ENCODE measurements at regions not wholly inside any gene's neighbourhood (a gene's known extent, or its start where the extent isn't known, plus 50 kb on each side); places are given as distances from the start of the nearest gene placed in this dataset.

DNA sequence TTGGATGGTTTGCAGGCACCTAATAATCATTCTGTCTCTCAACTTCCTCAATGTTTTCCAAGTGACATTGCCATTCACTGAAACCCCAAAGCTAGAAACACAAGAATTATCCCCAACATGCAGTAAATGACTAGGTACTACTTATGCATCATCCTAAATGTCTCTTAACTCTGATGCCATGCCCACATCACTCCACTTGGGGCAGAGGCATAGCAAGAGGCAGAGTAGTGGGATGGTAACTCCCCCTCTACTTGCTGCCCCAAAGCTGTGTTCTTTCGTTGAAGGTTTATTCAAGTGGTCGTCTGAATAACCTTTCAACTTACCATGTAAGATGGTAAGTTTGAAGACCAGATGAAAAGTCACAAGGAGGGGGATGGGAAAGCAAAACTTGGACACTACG lies 77.9 kb upstream of the SOX5 start:
- in situ Hi-C loops (cut with HindIII; ENCODE audit: low sequenced_read_pairs) = no loop called here

DNA sequence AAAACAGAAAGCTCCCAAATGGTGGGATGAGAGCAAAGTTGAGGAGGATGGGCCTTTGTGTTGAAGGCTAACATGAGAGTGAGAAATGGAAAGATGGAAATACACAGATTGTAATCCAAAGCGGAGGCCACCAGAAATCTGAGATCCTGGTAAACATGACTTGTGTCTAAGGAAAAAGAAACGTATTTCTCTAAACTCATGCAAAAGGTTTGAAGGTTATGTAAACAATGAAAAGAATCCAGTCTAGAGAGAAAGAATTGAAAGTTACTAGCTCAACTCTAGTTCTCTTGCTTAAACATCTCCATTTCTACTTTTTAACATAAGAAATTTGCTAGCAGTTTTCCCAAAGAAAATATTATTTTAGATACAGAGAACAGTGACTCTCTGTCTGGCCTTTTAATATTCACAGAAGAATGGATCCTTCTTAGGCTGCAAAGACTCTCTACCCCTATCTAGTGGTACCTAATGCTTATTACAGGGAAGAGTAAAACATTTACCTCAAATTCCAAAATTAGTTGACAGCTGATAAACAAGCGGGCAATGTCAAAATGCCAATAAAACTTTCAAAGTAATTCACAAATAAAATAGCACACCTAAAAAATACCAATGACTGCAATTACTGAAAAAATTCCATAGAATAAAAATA lies 75.8 kb upstream of the SOX5 start:
- in situ Hi-C loops (cut with HindIII; ENCODE audit: low sequenced_read_pairs) = no loop called here

DNA sequence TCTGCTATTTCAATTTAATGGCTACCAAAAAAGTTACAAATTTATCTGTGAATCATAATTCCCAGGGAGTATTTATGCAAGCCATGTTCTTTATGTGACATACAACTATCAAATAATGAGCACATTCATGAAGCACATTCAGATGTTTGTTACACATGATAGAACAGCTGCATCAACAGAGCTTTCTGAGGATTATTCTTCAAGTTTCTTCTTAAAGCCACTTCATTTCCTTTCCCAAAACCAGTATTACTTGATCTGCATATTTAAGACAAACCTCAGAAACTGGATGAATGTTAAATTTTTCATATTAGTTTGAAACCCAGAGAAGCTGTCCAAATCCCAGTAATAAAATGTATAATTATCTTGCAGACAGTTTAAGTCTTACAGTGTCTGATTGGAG lies 73.6 kb upstream of the SOX5 start:
- in situ Hi-C loops (cut with HindIII; ENCODE audit: low sequenced_read_pairs) = no loop called here

DNA sequence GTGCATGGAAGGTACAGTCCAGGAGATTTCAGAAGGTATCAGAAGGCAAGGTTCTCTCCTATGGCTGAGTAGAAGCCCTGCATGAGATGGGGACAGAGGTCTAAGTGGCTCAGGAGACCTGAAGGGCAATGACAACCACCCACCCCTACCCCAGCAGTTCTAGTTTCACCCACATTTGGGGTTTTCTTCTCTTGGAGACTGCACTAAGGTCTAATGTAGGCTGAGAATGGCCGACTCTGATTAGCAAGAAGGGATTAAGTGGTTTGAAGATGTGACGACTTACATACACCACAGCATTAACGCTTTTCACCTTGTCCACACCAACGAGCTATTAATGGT lies 71.7 kb upstream of the SOX5 start:
- in situ Hi-C loops (cut with HindIII; ENCODE audit: low sequenced_read_pairs) = no loop called here

DNA sequence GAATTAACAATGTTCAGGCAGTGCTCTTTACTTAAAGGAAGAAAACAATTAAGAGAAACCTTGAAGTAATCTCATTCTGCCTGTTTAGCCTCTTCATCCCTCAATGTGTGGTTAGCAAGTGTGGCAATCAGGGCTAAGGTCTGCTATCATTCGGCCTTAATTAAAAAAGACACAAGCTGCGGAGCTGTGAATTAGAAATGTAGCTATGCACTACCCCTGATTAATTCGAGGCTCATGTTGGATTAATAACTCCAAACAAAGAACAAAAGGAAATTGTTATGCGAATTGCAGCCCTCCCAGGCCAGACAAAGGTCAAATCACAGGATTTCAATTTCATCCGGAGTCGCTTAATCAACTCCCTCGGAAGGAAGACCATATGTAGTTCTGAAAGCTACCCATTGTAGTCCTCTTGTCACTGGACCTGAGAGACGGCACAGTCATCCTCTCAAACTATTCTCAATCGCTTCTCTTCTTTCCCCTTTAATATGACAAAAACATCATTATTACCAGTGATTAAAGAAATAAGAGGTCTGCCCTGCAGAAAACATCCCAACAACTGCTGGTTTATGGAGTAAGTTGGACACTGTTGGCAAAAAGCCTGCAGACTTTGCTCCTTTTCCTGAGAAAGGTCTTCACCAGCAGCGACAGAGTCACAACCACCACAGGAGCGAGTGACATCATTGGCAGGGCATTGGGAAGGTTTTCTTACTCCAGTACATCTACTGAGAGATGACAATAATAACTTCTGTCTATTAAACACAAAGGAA lies 71.1 kb upstream of the SOX5 start:
- in situ Hi-C loops (cut with HindIII; ENCODE audit: low sequenced_read_pairs) = no loop called here

DNA sequence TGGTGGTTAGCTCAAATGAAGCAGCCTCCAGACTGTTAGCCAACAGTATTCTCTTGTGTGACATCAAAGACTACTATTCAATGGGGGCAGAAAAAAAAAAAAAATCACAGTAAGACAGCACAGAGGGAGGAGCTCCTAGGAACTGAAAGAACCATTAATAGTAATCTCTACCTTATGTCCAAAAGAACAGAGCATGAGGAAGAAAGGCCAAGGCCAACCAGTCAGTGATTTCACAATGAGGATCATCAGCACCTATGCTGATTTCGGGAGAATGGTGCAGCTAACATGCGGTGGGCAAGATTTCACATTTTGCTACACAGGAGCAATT lies 66.3 kb upstream of the SOX5 start:
- in situ Hi-C loops (cut with HindIII; ENCODE audit: low sequenced_read_pairs) = no loop called here

DNA sequence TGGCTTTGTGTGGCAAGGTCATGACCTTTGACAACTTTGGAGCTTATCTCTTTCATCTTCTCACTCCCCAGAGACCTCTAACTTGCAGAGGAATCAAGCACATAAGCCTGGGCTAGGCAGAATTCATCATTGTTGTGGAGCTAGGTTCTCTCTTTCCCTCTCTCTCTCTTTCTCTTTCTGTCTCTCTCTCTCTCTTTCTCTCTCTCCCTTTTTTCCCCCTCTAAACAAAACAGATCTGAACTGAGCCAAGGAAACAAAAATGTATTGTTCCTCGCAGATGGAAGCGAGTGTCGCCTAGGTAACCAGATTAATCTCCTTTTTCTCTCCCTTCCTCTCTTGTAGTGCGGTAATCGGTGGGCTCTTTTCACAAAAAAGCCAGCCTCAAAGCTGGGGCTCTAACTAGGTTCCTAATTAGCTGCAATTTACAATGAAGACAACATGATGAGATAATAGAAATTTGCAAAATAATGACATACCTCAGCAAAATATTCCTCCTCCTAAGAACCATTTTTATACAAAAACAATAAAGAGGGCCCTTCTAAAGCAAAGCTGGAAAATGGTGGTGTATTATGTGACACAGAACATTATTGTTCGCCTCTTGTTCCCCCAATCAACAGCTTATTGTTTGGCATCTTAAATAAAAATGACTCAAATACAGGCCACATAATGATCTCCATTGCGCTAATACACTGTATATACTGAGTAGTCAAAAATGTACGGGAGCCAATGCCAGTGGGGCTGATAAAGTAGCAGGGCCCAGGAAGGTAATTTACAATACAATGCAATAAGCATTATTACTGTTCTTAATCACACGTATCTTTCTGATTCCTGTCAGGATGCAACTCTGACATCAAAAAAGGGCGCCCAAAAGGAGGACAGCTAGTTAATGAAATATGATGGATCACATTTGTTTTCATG lies 65.7 kb upstream of the SOX5 start:
- in situ Hi-C loops (cut with HindIII; ENCODE audit: low sequenced_read_pairs) = no loop called here

DNA sequence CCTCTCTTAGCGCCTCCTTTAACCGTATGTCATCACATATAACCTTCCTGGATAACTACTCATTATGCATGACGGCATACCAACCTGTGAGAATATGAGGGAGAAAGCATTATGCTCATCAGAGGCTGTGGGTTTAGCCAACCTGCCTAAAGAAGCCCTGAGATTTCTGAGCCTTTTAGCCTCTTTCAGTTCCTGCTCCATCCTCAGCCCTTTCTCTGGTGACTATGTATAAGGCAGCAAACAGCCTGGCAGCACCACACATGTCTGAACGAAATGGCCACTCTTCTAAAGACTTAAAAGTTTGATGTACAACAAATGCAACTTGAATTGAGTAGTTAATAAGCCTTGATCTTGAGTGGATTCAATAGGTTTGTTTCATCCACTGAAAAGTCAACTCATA lies 64.8 kb upstream of the SOX5 start:
- in situ Hi-C loops (cut with HindIII; ENCODE audit: low sequenced_read_pairs) = no loop called here

DNA sequence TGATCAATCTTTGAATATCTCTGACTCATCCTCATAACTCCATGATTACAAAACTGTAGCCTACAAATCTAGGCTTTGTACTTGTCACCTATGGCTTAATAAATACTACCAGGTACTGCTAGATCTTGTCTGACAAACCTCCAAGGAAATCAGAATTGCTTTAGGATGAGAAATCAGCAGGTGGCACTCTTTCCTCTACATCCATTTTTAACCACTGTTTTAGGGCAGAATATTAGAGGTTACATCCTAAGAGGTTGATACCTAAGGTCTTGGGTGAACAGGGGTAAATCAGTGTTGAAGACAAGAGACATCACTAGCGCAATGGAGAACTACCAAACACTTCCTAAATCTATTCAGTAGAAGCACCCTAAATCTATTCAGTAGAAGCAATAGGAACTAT lies 63.1 kb upstream of the SOX5 start:
- in situ Hi-C loops (cut with HindIII; ENCODE audit: low sequenced_read_pairs) = no loop called here

DNA sequence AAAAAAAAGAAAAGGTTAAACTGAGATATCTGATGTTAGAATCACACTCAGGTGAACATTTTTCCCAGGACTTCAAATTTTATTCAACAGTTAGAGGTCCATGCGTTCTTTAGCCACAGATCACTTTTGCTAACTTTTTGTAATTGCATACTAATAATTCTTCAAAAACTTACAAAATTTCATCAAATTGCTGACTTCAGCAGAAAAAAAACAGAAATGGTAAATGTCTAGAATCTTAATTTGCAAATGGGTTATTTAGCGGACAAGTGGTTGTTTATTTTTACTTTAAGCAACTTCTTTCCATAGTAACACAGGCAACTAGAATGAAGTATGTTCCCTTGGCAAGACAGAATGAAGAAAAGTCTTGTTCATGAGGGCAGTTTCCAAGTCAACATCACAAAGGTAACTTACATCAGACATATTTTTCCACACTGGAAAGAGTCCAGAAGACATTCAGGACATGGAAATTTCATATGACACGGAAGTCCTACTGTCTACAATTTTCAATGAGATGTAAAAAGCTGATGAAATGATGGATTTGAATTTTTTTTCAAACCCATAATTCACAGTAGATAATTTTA lies 62.5 kb upstream of the SOX5 start:
- in situ Hi-C loops (cut with HindIII; ENCODE audit: low sequenced_read_pairs) = no loop called here

DNA sequence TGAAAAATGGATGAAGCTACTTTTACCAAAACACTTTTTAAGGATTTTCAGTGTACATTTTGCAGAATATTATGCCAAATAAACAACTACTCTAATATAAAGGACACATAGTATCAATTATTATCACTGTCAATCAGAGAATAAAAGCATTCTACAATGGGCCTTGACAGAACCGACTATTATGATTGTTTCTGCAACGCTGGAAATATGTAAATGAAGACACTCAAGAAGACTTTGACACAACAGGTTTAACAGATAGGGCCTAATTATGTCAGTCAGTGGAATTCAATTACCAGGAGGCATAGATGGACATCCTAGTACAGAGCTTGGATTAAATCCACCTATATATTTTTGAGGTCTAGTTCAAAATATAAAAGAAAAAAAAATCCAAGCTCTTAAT lies 58.7 kb upstream of the SOX5 start:
- in situ Hi-C loops (cut with HindIII; ENCODE audit: low sequenced_read_pairs) = no loop called here

All from endothelial cell of hepatic sinusoid (primary cell).